Esophagus muscularis mucosa (tissue), 4 donors: ENCODE measurements at regions not wholly inside any gene's neighbourhood (a gene's known extent, or its start where the extent isn't known, plus 50 kb on each side); places are given as distances from the start of the nearest gene placed in this dataset.

ENCODE experiments used
- DNase-seq: peaks from one replicate; pipeline ENCODE4 v3.0.0-alpha.2; 2017; ENCODE audit errors: extremely low spot score
- H3K27ac ChIP-seq, 4 donors: fragments of 200-600 bp; sonication (generic); replicated peaks in 1 of 4; 1 replicate in 3 of 4; 2 replicates in 1 of 4; pipeline ENCODE4 v1.5.1; 2016 to 2019; ENCODE audit warnings: mild to moderate bottlenecking in 1 of 4
- H3K27me3 ChIP-seq, 4 donors: fragments of 200-600 bp; sonication (generic); one replicate each; pipeline versions ENCODE4 v1.5.1 to v1.6.0; 2016 to 2019
- H3K36me3 ChIP-seq, 4 donors: fragments of 200-600 bp; sonication (generic); one replicate each; pipeline ENCODE4 v1.5.1; 2016 to 2019
- H3K4me1 ChIP-seq, 4 donors: fragments of 200-600 bp; sonication (generic); one replicate each; pipeline ENCODE4 v1.5.1; 2016 to 2019
- H3K4me3 ChIP-seq, 4 donors: fragments of 200-600 bp; sonication (generic); 1 replicate in 2 of 4; 2 replicates in 2 of 4; pipeline ENCODE4 v1.5.1; 2016 to 2019; ENCODE audit warnings: mild to moderate bottlenecking in 4 of 4, moderate library complexity in 1 of 4
- H3K9me3 ChIP-seq, 4 donors: fragments of 200-600 bp; sonication (generic); 1 replicate in 3 of 4; 2 replicates in 1 of 4; pipeline ENCODE4 v1.5.1; 2016 to 2019
- EP300 ChIP-seq: sonication (generic); formaldehyde crosslinking; IDR thresholded peaks from one replicate; pipeline ENCODE4 v1.6.1; 2017; ENCODE audit warnings: antibody characterized with exemption
- POLR2A ChIP-seq: fragments of 450-650 bp; IDR thresholded peaks from one replicate; pipeline ENCODE4 v1.6.1; 2017; ENCODE audit warnings: antibody characterized with exemption, moderate library complexity, mild to moderate bottlenecking, low read depth
- POLR2AphosphoS5 ChIP-seq, 2 donors: sonication (generic); formaldehyde crosslinking; IDR thresholded peaks; one replicate each; pipeline ENCODE4 v1.6.1; 2017; ENCODE audit warnings: antibody characterized with exemption in 2 of 2
- WGBS: methylation state at CpG from one replicate; pipeline ENCODE4 v1.1.5; 2018; 5-methylcytosine and 5-hydroxymethylcytosine counted together
- intact Hi-C: fragments of 100-400 bp; cut with DNase I; formaldehyde crosslinking; loops from one replicate; pipeline ENCODE4 v1.15.1; 2023
- TF ChIP-seq, protein P1 (sequence below), 3 experiments: fragments of 200-600 bp in 2 of 3; fragments of 450-650 bp in 1 of 3; sonication (generic) in 2 of 3; IDR thresholded peaks; one replicate each; pipeline ENCODE4 v1.5.1; 2017 to 2019; ENCODE audit warnings: antibody characterized with exemption in 3 of 3, mild to moderate bottlenecking in 2 of 3, moderate library complexity in 1 of 3

DNA sequence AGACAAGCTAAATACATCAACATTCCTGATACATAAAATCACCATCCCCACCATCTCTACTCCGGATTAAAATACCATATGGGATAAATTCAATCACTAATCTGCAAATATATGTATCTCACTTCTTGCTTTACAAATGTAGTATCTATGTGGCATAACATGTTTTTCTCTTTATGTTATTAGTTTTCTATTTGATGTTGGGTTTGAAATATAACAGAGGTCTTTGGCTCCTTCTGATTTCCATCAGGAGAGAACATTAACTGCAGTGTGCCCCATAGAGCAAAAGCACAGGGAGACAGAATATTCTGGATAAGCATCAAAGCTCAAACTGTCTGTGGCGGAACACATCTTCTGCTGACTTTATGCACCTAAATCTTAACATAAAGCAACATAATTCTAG is 547.2 kb upstream of the CDH8 start:
- DNase-seq = no peak
- Histone ChIP-seq H3K9me3 (peaks cover 0 to 8% (median 0%) of the 10 kb centered on the region in 4 donors), H3K4me3 (no peak overlapping the region), H3K27me3 (no peaks in the 10 kb centered on the region), H3K36me3 (no peaks in the 10 kb centered on the region), H3K4me1 (no peaks in the 10 kb centered on the region), H3K27ac (no peak overlapping the region)
- TF ChIP-seq POLR2A (no peak), POLR2AphosphoS5 (IDR thresholded peaks at IDR 0.05) (no peak), EP300 (no peak)
- TF ChIP-seq, protein P1, sequence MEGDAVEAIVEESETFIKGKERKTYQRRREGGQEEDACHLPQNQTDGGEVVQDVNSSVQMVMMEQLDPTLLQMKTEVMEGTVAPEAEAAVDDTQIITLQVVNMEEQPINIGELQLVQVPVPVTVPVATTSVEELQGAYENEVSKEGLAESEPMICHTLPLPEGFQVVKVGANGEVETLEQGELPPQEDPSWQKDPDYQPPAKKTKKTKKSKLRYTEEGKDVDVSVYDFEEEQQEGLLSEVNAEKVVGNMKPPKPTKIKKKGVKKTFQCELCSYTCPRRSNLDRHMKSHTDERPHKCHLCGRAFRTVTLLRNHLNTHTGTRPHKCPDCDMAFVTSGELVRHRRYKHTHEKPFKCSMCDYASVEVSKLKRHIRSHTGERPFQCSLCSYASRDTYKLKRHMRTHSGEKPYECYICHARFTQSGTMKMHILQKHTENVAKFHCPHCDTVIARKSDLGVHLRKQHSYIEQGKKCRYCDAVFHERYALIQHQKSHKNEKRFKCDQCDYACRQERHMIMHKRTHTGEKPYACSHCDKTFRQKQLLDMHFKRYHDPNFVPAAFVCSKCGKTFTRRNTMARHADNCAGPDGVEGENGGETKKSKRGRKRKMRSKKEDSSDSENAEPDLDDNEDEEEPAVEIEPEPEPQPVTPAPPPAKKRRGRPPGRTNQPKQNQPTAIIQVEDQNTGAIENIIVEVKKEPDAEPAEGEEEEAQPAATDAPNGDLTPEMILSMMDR (IDR thresholded peaks at IDR 0.05) = no peak
- intact Hi-C loops = no loop called here
- WGBS = 80% methylated on average over 2 of the region's 2 CpGs

DNA sequence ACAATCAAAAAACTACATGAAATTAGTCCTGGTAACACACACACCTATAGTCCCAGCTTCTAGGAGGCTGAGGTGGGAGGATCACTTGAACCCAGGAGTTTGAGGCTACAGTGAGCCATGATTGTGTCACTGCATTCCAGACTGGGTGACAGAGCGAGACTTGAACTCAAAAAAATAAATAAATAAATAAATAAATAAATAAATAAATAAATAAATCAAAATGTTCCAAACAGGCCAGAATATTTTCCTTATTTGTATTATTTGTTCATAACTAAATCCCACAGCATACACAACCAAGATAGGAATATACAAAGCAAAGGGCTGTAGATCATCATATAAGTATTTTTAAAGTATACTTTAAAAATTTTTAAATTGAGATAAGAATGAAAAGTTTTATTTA is 537.2 kb upstream of the CDH8 start:
- no peak overlapping the region for H3K4me3 ChIP-seq
- TF ChIP-seq POLR2A = no peak
- TF ChIP-seq EP300 = no peak
- TF ChIP-seq, protein P1 (IDR thresholded peaks at IDR 0.05) = no peak
- TF ChIP-seq POLR2AphosphoS5 (IDR thresholded peaks at IDR 0.05) = no peak
- intact Hi-C loops = no loop called here
- 93% methylated on average over 1 of the region's 1 CpG for WGBS
- no peaks in the 10 kb centered on the region for H3K4me1 ChIP-seq
- no peaks in the 10 kb centered on the region for H3K36me3 ChIP-seq
- no peak overlapping the region for H3K27ac ChIP-seq
- no peak for DNase-seq
- no peaks in the 10 kb centered on the region for H3K27me3 ChIP-seq
- peaks cover 0 to 4% (median 0%) of the 10 kb centered on the region in 4 donors for H3K9me3 ChIP-seq

DNA sequence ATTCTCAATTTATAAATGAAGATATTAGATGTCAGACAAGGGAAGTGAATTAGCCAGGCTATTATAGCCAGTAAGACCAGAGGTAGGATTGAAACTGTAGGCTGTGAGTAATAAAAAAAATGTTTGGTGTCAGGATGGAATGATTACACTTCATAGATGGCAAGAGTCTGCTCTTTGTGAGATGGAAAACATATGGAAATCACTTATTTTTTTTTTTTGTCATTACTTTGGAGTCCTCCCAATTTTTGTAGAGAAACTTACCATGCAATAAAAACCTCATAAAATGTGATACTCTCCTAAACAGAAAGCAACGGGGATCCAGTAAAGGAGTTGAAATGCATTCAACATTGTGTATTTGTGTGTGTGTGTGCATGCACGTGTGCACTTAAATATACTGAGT is 532.7 kb upstream of the CDH8 start:
- Histone ChIP-seq H3K27ac (no peak overlapping the region), H3K4me3 (no peak overlapping the region), H3K4me1 (no peaks in the 10 kb centered on the region), H3K36me3 (no peaks in the 10 kb centered on the region), H3K27me3 (no peaks in the 10 kb centered on the region), H3K9me3 (no peaks in the 10 kb centered on the region)
- intact Hi-C loops = no loop called here
- TF ChIP-seq POLR2A = no peak
- TF ChIP-seq, protein P1 (IDR thresholded peaks at IDR 0.05) = no peak
- TF ChIP-seq POLR2AphosphoS5 (IDR thresholded peaks at IDR 0.05) = no peak
- TF ChIP-seq EP300 = no peak
- DNase-seq = no peak
- WGBS = 60% methylated on average over 2 of the region's 2 CpGs

DNA sequence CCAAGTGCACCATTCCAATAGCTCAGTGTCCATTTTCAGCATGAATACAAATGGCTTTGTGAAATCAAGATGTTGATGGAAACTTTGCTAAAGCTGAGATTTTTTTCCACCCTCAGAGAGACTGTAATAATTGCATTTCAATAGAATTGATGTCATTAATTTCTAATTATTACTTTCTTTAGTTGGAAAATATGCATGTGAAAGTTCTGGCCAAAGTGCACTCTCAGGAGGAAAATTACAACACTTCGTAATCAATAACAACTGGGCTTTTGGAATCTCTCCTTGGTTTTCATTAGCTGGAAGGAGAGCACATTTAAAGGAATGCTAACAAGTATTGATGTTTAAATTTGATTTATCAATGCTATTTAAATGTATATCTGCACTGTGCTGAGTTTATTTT is 529.5 kb upstream of the CDH8 start:
- H3K9me3 ChIP-seq = no peaks in the 10 kb centered on the region
- 82% methylated on average over 1 of the region's 1 CpG for WGBS
- H3K27me3 ChIP-seq = no peaks in the 10 kb centered on the region
- H3K36me3 ChIP-seq = no peaks in the 10 kb centered on the region
- no peaks in the 10 kb centered on the region for H3K4me1 ChIP-seq
- TF ChIP-seq, protein P1 (IDR thresholded peaks at IDR 0.05) = no peak
- no peak for DNase-seq
- no peak overlapping the region for H3K27ac ChIP-seq
- no peak overlapping the region for H3K4me3 ChIP-seq
- intact Hi-C loops = no loop called here

DNA sequence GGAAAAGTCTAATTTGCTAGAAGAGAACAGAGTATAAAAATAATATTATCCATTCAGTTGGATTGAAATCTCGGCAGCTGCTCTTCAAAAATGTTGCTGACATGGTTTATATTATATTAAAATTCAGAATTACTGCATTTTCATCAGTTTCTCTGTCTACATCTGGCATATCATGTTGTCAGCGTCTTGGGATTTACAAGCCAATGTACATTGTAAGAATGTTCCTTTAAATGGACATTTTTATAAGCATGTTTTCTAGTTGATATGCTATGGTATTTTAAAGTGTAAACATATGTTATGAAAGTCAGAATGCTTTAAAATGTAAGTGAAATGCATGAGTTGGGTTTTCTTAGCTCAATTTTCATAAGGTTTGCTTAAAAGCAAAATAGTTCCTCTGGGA is 528.1 kb upstream of the CDH8 start:
- TF ChIP-seq EP300 (no peak), POLR2A (no peak), POLR2AphosphoS5 (IDR thresholded peaks at IDR 0.05) (no peak)
- TF ChIP-seq, protein P1 (IDR thresholded peaks at IDR 0.05) = no peak
- H3K9me3 ChIP-seq = no peaks in the 10 kb centered on the region
- intact Hi-C loops = no loop called here
- WGBS = 71% methylated on average over 2 of the region's 2 CpGs
- H3K36me3 ChIP-seq = no peaks in the 10 kb centered on the region
- H3K4me1 ChIP-seq = no peaks in the 10 kb centered on the region
- no peak for DNase-seq
- no peak overlapping the region for H3K27ac ChIP-seq
- no peak overlapping the region for H3K4me3 ChIP-seq
- H3K27me3 ChIP-seq = no peaks in the 10 kb centered on the region
